Right lung (tissue), 2 donors: ENCODE measurements at regions not wholly inside any gene's neighbourhood (a gene's known extent, or its start where the extent isn't known, plus 50 kb on each side); places are given as distances from the start of the nearest gene placed in this dataset.

ENCODE experiments used
- DNase-seq, 2 donors: peaks; one replicate each; pipeline ENCODE4 v3.0.0-alpha.2; 2013

GRCh38 chr2:174668075-174668474 lies 70.5 kb upstream of the WIPF1 start:
- DNase-seq: no peak

DNA sequence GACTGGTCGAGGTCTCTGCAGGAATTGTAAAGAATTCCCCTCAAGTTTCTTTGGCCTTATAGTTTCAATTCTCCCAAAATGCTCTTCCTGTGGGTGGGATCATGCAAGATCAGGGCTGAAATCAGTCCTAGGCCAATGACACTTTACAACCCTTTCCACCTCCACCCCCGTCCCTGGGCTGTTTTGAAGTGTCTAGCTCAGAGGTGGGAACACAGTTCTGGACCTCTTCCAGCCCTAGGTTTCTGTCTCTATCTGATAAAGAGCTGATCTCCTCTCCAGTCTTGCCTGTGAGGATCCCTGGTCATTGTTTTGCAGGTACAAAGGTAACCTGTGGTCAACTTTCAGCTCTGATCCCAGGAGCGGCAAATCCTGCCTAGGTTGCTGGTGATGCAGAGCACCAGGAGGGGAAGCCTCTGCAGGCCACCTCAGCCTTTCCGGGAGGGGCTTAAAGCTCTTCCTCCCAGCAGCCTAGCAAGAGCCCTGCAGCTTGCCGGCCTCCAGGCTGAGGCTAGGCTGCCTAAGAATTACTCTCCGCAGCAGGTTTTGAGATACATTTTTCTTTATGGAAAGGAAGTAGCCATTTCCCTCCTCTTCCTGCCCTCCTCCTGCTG lies 69.8 kb upstream of the WIPF1 start:
- no peak for DNase-seq

GRCh38 chr2:174666845-174667244 lies 69.2 kb upstream of the WIPF1 start:
- DNase-seq: no peak

GRCh38 chr2:174666312-174666711 lies 68.7 kb upstream of the WIPF1 start:
- no peak for DNase-seq

DNA sequence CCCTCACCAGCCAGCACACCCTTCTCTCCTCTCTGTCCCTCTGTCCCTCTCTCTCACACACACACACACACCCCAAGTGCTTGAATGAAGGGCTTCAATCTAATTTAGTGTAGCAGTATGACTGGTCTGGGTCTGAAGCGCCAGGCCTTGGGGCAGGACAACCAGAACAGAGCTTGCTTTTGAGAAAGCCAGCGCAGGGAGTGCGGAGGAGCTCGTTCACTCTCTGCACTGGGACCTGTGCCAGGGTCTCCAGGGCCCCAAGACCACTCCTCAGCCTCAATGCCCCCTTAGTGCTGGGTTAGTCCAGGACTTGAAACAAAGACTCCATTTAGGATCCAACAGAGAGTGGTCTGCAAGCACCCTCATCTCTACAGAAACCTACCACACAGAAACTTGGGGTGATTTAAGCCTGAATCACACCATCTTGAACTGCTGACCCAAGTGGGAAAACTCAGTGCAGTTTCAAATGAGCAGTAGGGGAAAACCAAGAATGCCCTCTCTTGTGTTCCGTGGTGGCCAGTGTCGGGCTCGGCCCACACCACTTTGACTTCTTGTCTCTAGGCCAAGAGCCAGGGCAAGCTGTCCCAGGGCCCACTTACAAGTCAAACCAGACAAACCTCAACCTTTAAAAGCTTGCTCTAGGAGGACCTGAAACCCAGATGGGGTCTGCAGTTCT lies 66.6 kb upstream of the WIPF1 start:
- DNase-seq: no peak

- no peak for DNase-seq
Observed at GRCh38 chr2:174663550-174663949, 65.9 kb upstream of the WIPF1 start.

GRCh38 chr2:174662859-174663258 lies 65.3 kb upstream of the WIPF1 start:
- no peak for DNase-seq

- DNase-seq: no peak
Observed at GRCh38 chr2:174662459-174662858, 64.9 kb upstream of the WIPF1 start.

DNA sequence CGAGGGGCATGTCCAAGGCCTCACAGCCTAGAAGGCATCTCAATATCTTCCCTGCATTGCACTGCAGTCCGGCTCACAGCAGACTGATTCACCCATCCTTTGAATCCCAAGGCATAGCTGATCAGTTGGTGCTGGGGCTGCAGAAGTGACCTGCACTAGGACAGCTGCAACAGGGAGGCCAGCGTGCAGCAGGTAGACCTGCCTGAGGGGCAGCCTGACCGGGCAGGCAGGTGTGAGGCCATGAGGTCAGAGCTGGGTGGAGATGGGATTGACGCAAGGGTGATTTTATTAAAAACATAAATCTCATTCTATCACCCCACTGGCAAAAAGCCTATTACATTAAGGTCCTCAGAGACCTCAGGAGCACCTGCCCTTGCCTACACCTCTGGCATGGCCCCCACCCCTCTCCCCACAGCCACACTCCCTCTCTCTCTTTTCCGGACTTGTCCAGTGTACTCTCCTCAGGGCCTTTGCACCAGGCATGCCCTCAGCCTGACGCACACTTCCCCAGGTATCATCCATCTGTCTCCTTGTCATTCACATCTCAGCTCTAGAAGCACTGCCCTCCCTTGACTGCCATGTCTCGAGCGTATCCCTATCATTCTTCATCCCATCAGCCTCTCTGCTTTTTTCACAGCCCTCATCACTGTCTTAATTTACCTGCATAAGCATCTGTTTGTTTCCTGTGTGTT lies 63.5 kb upstream of the WIPF1 start:
- DNase-seq: no peak

DNA sequence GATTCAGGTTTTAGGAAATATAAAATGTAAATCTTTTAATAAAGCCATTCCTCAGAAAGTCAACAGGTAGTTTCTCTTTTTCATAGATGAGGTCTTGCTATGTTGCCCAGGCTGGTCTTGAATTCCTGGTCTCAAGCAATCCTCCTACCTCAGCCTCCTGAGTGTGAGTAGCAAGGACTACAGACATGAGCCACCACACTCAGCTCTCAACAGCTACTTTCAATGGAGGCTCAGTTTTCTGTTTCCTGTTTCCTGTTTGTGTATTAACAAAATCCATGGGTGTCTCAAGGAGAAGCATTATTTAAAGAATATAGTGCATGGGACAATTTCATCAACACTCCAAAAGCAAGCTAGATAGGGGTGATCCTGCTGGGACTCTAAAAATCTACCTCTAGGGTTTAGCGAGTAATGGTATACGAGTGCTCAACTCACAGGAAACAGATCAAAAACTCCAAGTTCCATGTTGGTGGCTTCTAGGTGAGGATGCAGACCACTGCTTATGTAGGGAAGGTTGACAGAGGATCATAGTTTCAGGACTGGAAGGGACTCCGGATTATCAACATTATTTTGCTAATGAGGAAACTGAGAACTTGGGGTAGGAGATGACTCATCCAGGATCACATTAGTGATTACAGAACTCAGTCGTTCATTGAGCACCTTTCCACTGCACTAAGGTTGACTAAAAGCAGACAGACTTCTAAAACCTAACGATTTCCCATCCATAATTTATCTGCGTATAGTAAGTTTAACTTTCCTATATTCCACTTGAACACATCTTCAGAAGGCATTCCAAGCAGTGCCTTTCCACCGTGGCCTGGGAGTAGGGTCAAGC lies 61.7 kb upstream of the WIPF1 start:
- DNase-seq: no peak

DNA sequence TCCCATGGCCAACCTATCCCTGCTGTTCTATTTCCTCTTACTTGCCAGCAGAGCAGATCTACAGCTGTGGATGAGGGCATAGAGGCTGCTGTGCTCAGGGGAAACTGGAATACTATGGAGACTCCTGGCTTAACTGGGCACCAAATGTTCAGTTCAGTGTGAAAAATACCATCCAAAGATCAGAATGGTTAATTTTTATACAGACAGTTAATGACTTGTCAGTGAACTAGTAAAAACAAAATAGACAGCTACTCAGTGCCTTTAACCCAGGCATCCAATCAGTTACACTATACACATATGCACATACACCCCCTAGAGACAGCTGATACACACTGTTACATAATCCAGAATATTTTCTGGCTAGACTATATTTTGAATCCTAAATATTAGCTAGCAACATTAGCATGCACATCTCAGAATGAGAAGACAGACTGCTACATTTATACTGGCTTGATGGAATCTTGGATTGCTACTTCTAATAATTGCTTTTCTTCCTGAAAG lies 59.1 kb upstream of the WIPF1 start:
- no peak for DNase-seq

- DNase-seq: no peak
Observed at GRCh38 chr2:174656035-174656434, 58.4 kb upstream of the WIPF1 start.

DNA sequence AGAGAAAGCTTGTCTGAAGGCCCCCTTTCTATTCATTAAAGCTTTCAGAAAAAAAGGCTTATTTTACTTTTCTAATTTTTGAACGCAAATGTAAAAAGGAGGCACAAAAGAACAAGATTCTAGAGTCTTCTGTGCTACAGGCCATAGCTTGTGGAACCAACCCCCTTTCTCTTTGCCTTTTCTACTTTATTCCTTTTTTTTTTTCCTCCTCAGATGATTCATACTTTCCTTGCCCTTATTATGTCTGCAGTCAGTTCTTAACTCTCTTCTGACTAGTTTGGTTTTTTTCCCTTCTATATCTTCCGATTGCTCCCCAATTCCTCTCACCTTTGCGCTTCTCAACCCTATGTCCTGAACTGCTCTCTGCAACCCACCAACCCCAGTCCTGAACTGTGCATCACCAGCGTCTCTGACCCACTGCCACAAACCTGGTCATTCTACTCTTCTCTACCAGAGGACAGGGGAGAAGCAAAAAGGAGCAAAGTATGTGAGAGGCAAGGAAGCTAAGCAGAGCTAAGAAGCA lies 56.9 kb upstream of the WIPF1 start:
- DNase-seq: no peak

GRCh38 chr2:174648896-174649295 lies 51.3 kb upstream of the WIPF1 start:
- DNase-seq: no peak
